Fibroblast of lung (primary cell): ENCODE measurements at regions not wholly inside any gene's neighbourhood (a gene's known extent, or its start where the extent isn't known, plus 50 kb on each side); places are given as distances from the start of the nearest gene placed in this dataset.

Experiments
- DNase-seq, 2 donors: peaks; one replicate each; pipeline versions ENCODE4 v3.0.0 to v3.0.0-alpha.2; 2010; ENCODE audit warnings: low read depth in 2 of 2
- H2AFZ ChIP-seq: 2 replicates; pipeline ENCODE4 v1.5.1; 2012; ENCODE audit warnings: low read length, control low read depth, inconsistent platforms
- H3K27ac ChIP-seq: 2 replicates; pipeline ENCODE4 v1.5.1; 2011; ENCODE audit warnings: low read length, control low read depth; ENCODE audit not compliant: insufficient read depth
- H3K27me3 ChIP-seq: 2 replicates; pipeline ENCODE4 v1.5.1; 2011; ENCODE audit warnings: mild to moderate bottlenecking, low read length; ENCODE audit not compliant: control insufficient read depth, insufficient read depth
- H3K36me3 ChIP-seq: 2 replicates; pipeline ENCODE4 v1.5.1; 2011; ENCODE audit warnings: low read length; ENCODE audit not compliant: control insufficient read depth, insufficient read depth
- H3K4me1 ChIP-seq: 2 replicates; pipeline ENCODE4 v1.5.1; 2011; ENCODE audit warnings: low read length; ENCODE audit not compliant: control insufficient read depth, insufficient read depth; ENCODE audit errors: extremely low read depth
- H3K4me2 ChIP-seq: 2 replicates; pipeline ENCODE4 v1.5.1; 2011; ENCODE audit warnings: low read length, control low read depth; ENCODE audit not compliant: insufficient read depth; ENCODE audit errors: extremely low read depth
- H3K4me3 ChIP-seq, 4 experiments: fragments of 200-600 bp in 1 of 4; sonication (generic) in 1 of 4; replicated peaks in 1 of 4; 2 replicates each; pipeline ENCODE4 v1.5.1; 2011 to 2016; ENCODE audit warnings: low read length in 4 of 4, low read depth in 3 of 4, mild to moderate bottlenecking in 3 of 4, control low read depth in 2 of 4, inconsistent platforms in 1 of 4, mixed read lengths in 1 of 4; ENCODE audit not compliant: insufficient read depth in 1 of 4; ENCODE audit errors: control extremely low read depth in 1 of 4
- H3K79me2 ChIP-seq: 2 replicates; pipeline ENCODE4 v1.5.1; 2012; ENCODE audit warnings: mild to moderate bottlenecking, low read length, inconsistent platforms; ENCODE audit not compliant: control insufficient read depth, insufficient read depth
- H3K9ac ChIP-seq: 2 replicates; pipeline ENCODE4 v1.5.1; 2011; ENCODE audit warnings: mild to moderate bottlenecking, low read length, control low read depth; ENCODE audit not compliant: insufficient read depth
- H3K9me3 ChIP-seq: 2 replicates; pipeline ENCODE4 v1.5.1; 2012; ENCODE audit warnings: low read depth, low read length; ENCODE audit not compliant: control insufficient read depth, insufficient read depth
- H4K20me1 ChIP-seq: 2 replicates; pipeline ENCODE4 v1.5.1; 2011; ENCODE audit warnings: low read length; ENCODE audit not compliant: control insufficient read depth, insufficient read depth; ENCODE audit errors: extremely low read depth
- CTCF ChIP-seq, 2 donors: IDR thresholded peaks in 1 of 2; conservative IDR thresholded peaks in 1 of 2; 1 replicate in 1 of 2; 2 replicates in 1 of 2; pipeline ENCODE4 v1.5.1; 2011 to 2012; ENCODE audit warnings: low read length in 2 of 2, control low read depth in 1 of 2, inconsistent platforms in 1 of 2, low read depth in 1 of 2, mild to moderate bottlenecking in 1 of 2
- EZH2 ChIP-seq: IDR thresholded peaks from 2 replicates; pipeline ENCODE4 v1.5.1; 2012; ENCODE audit warnings: low read length, control low read depth, mild to moderate bottlenecking; ENCODE audit errors: missing control alignments

GRCh38 chr15:61680260-61681037 lies 379.8 kb downstream of the VPS13C start:
- no peak for TF ChIP-seq EZH2
- TF ChIP-seq CTCF (conservative IDR thresholded peaks at IDR 0.05 in 1 of 2, IDR thresholded peaks at IDR 0.05 in 1 of 2; ENCODE audit: low read depth in 1 of 2, low read length in 2 of 2), result no peak
- Histone ChIP-seq H3K9me3 (no peaks in the 10 kb centered on the region), H3K4me3 (no peak overlapping the region), H3K27me3 (no peaks in the 10 kb centered on the region), H2AFZ (no peak overlapping the region), H3K27ac (no peak overlapping the region), H3K4me2 (no peak overlapping the region), H4K20me1 (no peaks in the 10 kb centered on the region), H3K4me1 (no peaks in the 10 kb centered on the region), H3K36me3 (no peaks in the 10 kb centered on the region), H3K79me2 (no peaks in the 10 kb centered on the region), H3K9ac (no peak overlapping the region)
- no peak for DNase-seq

GRCh38 chr15:61671736-61672135 lies 388.5 kb downstream of the VPS13C start:
- H3K9ac ChIP-seq, result no peak overlapping the region
- DNase-seq, result no peak

GRCh38 chr15:61668444-61668843 lies 391.8 kb downstream of the VPS13C start:
- no peaks in the 10 kb centered on the region for H4K20me1 ChIP-seq
- H3K4me2 ChIP-seq, result no peak overlapping the region
- no peak overlapping the region for H3K9ac ChIP-seq
- no peaks in the 10 kb centered on the region for H3K9me3 ChIP-seq
- H3K4me3 ChIP-seq, result no peak overlapping the region
- no peak overlapping the region for H2AFZ ChIP-seq
- H3K36me3 ChIP-seq, result no peaks in the 10 kb centered on the region
- H3K27ac ChIP-seq, result no peak overlapping the region
- no peaks in the 10 kb centered on the region for H3K79me2 ChIP-seq
- no peaks in the 10 kb centered on the region for H3K4me1 ChIP-seq
- H3K27me3 ChIP-seq, result peaks cover 3% of the 10 kb centered on the region
- no peak for TF ChIP-seq EZH2
- no peak for TF ChIP-seq CTCF (conservative IDR thresholded peaks at IDR 0.05 in 1 of 2, IDR thresholded peaks at IDR 0.05 in 1 of 2; ENCODE audit: low read depth in 1 of 2, low read length in 2 of 2)
- DNase-seq, result no peak

More at GRCh38 chr15:61671736-61672135, 388.5 kb downstream of the VPS13C start:
- Histone ChIP-seq H3K4me3 (no peak overlapping the region), H3K36me3 (no peaks in the 10 kb centered on the region), H3K27ac (no peak overlapping the region), H3K4me2 (no peak overlapping the region), H4K20me1 (no peaks in the 10 kb centered on the region), H3K9me3 (no peaks in the 10 kb centered on the region), H2AFZ (no peak overlapping the region), H3K27me3 (no peaks in the 10 kb centered on the region), H3K4me1 (no peaks in the 10 kb centered on the region), H3K79me2 (no peaks in the 10 kb centered on the region)
- TF ChIP-seq EZH2, result no peak
- no peak for TF ChIP-seq CTCF (conservative IDR thresholded peaks at IDR 0.05 in 1 of 2, IDR thresholded peaks at IDR 0.05 in 1 of 2; ENCODE audit: low read depth in 1 of 2, low read length in 2 of 2)
